Liver (tissue), 3 donors: ENCODE measurements at regions not wholly inside any gene's neighbourhood (a gene's known extent, or its start where the extent isn't known, plus 50 kb on each side); places are given as distances from the start of the nearest gene placed in this dataset.
"Not testable (repeated sequence)": the region's sequence is repeated elsewhere in the genome, so short reads cannot be mapped to it uniquely, and the experiment has no call there.

Experiments used
- FOXA1 ChIP-seq: IDR thresholded peaks from 2 replicates; pipeline ENCODE4 v1.6.1; 2016; ENCODE audit warnings: antibody characterized with exemption
- HNF4G ChIP-seq: IDR thresholded peaks from 2 replicates; pipeline ENCODE4 v1.6.1; 2016; ENCODE audit warnings: antibody characterized with exemption
- SP1 ChIP-seq: IDR thresholded peaks from 2 replicates; pipeline ENCODE4 v1.6.1; 2018; ENCODE audit warnings: antibody characterized with exemption, mild to moderate bottlenecking
- TF ChIP-seq, protein P1 (sequence below): fragments of 150-350 bp; IDR thresholded peaks from 2 replicates; pipeline ENCODE4 v1.5.1; 2017; ENCODE audit warnings: improper control_type of control experiment, low read depth, low read length; ENCODE audit not compliant: missing input control
- donor health status: healthy.
- donor health status: healthy.

DNA sequence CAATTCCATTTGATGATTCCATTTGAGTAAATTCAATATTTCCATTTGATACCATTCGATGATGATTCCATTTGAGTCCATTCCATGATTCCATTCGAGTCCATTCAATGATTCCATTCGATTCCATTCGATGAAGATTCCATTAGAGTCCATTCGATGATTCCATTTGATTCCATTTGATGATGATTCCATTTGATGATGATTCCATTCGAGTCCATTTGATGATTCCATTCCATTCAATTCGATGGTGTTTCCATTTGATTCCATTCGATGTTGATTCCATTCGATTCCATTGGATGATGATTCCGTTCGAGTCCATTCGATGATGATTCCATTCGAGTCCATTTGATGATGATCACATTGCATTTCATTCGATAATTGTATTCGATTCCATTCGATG, 1095.2 kb downstream of the RPIA start:
- TF ChIP-seq, protein P1, sequence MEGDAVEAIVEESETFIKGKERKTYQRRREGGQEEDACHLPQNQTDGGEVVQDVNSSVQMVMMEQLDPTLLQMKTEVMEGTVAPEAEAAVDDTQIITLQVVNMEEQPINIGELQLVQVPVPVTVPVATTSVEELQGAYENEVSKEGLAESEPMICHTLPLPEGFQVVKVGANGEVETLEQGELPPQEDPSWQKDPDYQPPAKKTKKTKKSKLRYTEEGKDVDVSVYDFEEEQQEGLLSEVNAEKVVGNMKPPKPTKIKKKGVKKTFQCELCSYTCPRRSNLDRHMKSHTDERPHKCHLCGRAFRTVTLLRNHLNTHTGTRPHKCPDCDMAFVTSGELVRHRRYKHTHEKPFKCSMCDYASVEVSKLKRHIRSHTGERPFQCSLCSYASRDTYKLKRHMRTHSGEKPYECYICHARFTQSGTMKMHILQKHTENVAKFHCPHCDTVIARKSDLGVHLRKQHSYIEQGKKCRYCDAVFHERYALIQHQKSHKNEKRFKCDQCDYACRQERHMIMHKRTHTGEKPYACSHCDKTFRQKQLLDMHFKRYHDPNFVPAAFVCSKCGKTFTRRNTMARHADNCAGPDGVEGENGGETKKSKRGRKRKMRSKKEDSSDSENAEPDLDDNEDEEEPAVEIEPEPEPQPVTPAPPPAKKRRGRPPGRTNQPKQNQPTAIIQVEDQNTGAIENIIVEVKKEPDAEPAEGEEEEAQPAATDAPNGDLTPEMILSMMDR: not testable (repeated sequence)
- TF ChIP-seq HNF4G, FOXA1, SP1: not testable (repeated sequence)
